GM23338 (cell line): ENCODE measurements at regions not wholly inside any gene's neighbourhood (a gene's known extent, or its start where the extent isn't known, plus 50 kb on each side); places are given as distances from the start of the nearest gene placed in this dataset.

ENCODE experiments used
- ATAC-seq: fragments of 200-7000 bp; cut with Tn5 transposase; 3 replicates; pipeline ENCODE4 v1.9.1; 2020
- DNase-seq: peaks from one replicate; pipeline ENCODE4 v3.0.0-alpha.2; 2015; ENCODE audit warnings: low spot score
- H2AFZ ChIP-seq: fragments of 200-600 bp; sonication (generic); 2 replicates; pipeline ENCODE4 v1.8.0; 2016; ENCODE audit warnings: antibody characterized with exemption, mild to moderate bottlenecking, moderate library complexity
- H3F3A ChIP-seq: fragments of 200-600 bp; sonication (generic); replicated peaks from 2 replicates; pipeline ENCODE4 v1.8.0; 2017; ENCODE audit warnings: antibody characterized with exemption, mixed run types, low read depth
- H3K27ac ChIP-seq: fragments of 200-600 bp; sonication (generic); 2 replicates; pipeline ENCODE4 v1.6.1; 2016; ENCODE audit warnings: low read depth
- H3K27me3 ChIP-seq: fragments of 200-600 bp; sonication (generic); 2 replicates; pipeline ENCODE4 v1.8.0; 2016; ENCODE audit warnings: mild to moderate bottlenecking, mixed run types, moderate library complexity; ENCODE audit not compliant: insufficient read depth
- H3K36me3 ChIP-seq: fragments of 200-600 bp; sonication (generic); 2 replicates; pipeline ENCODE4 v1.8.0; 2016; ENCODE audit warnings: mild to moderate bottlenecking; ENCODE audit not compliant: insufficient read depth
- H3K4me1 ChIP-seq: fragments of 200-600 bp; sonication (generic); 2 replicates; pipeline ENCODE4 v1.8.0; 2016; ENCODE audit warnings: mild to moderate bottlenecking, moderate library complexity; ENCODE audit not compliant: insufficient read depth
- H3K4me2 ChIP-seq: fragments of 200-600 bp; sonication (generic); 2 replicates; pipeline ENCODE4 v1.7.1; 2017; ENCODE audit warnings: mixed run types
- H3K4me3 ChIP-seq: fragments of 200-600 bp; sonication (generic); 2 replicates; pipeline ENCODE4 v1.6.1; 2016; ENCODE audit warnings: mixed run types
- H3K79me2 ChIP-seq: fragments of 200-600 bp; sonication (generic); replicated peaks from 2 replicates; pipeline ENCODE4 v1.8.0; 2017; ENCODE audit warnings: mild to moderate bottlenecking; ENCODE audit not compliant: insufficient read depth
- H3K9me2 ChIP-seq: fragments of 200-600 bp; sonication (generic); 2 replicates; pipeline ENCODE4 v1.8.0; 2017; ENCODE audit not compliant: insufficient read depth
- H4K20me1 ChIP-seq: fragments of 200-600 bp; sonication (generic); replicated peaks from 2 replicates; pipeline ENCODE4 v1.8.0; 2017; ENCODE audit warnings: mild to moderate bottlenecking; ENCODE audit not compliant: insufficient read depth
- H3K27ac Mint-ChIP-seq: 2 replicates; pipeline ENCODE4 v1.8.0; 2020; ENCODE audit warnings: inconsistent platforms, mild to moderate bottlenecking, moderate library complexity, mixed read lengths
- H3K27me3 Mint-ChIP-seq: 3 replicates; pipeline ENCODE4 v1.8.0; 2022; ENCODE audit warnings: low read depth, mild to moderate bottlenecking, moderate library complexity, mixed read lengths, inconsistent platforms; ENCODE audit not compliant: insufficient read depth, poor library complexity
- H3K36me3 Mint-ChIP-seq: 3 replicates; pipeline ENCODE4 v1.8.0; 2021; ENCODE audit warnings: low read depth, mild to moderate bottlenecking, inconsistent platforms, moderate library complexity, mixed read lengths
- H3K4me1 Mint-ChIP-seq: 3 replicates; pipeline ENCODE4 v1.8.0; 2020; ENCODE audit warnings: mild to moderate bottlenecking, inconsistent platforms, mixed read lengths
- H3K4me3 Mint-ChIP-seq: 3 replicates; pipeline ENCODE4 v1.8.0; 2021; ENCODE audit warnings: moderate library complexity, mild to moderate bottlenecking, inconsistent platforms, mixed read lengths
- H3K9me3 Mint-ChIP-seq: 3 replicates; pipeline ENCODE4 v1.8.0; 2020; ENCODE audit warnings: moderate library complexity, mild to moderate bottlenecking, inconsistent platforms, mixed read lengths
- CREB1 ChIP-seq: fragments of 250-450 bp; sonication (Bioruptor Pico); IDR thresholded peaks from 2 replicates; pipeline ENCODE4 v1.5.0; 2020; ENCODE audit warnings: low read depth, mild to moderate bottlenecking, moderate library complexity
- EZH2 ChIP-seq: fragments of 200-600 bp; sonication (generic); IDR thresholded peaks from one replicate; pipeline ENCODE4 v1.8.0; 2017; ENCODE audit warnings: antibody characterized with exemption, mild to moderate bottlenecking, low read depth; ENCODE audit not compliant: unreplicated experiment
- EZH2phosphoT487 ChIP-seq: fragments of 200-600 bp; sonication (generic); IDR thresholded peaks from one replicate; pipeline ENCODE4 v1.8.1; 2018; ENCODE audit warnings: antibody characterized with exemption; ENCODE audit not compliant: unreplicated experiment
- JUNB ChIP-seq: IDR thresholded peaks from one replicate; pipeline ENCODE4 v1.6.1; 2016; ENCODE audit warnings: antibody characterized with exemption; ENCODE audit not compliant: unreplicated experiment
- NANOG ChIP-seq: IDR thresholded peaks from 2 replicates; pipeline ENCODE4 v1.6.1; 2016; ENCODE audit warnings: antibody characterized with exemption, borderline replicate concordance
- POLR2AphosphoS5 ChIP-seq: IDR thresholded peaks from 2 replicates; pipeline ENCODE4 v1.6.1; 2016; ENCODE audit warnings: antibody characterized with exemption, low read depth
- STAT1 ChIP-seq: IDR thresholded peaks from one replicate; pipeline ENCODE4 v1.6.1; 2016; ENCODE audit warnings: antibody characterized with exemption; ENCODE audit not compliant: unreplicated experiment
- ZNF114 ChIP-seq: fragments of 250-450 bp; sonication (Bioruptor Pico); IDR thresholded peaks from 2 replicates; pipeline ENCODE4 v1.5.0; 2020; ENCODE audit warnings: mild to moderate bottlenecking, moderate library complexity
- ZNF331 ChIP-seq: fragments of 250-450 bp; sonication (Bioruptor Pico); IDR thresholded peaks from 2 replicates; pipeline ENCODE4 v1.5.0; 2020; ENCODE audit warnings: low read depth, mild to moderate bottlenecking, moderate library complexity
- TF ChIP-seq, protein P1 (sequence below), 2 experiments: fragments of 200-600 bp in 1 of 2; sonication (generic) in 1 of 2; conservative IDR thresholded peaks; 2 replicates each; pipeline versions ENCODE4 v1.5.1 to v1.6.1; 2016 to 2017; ENCODE audit warnings: antibody characterized with exemption in 2 of 2, low read depth in 2 of 2, mild to moderate bottlenecking in 2 of 2, moderate library complexity in 1 of 2
- TF ChIP-seq, protein P2 (sequence below): IDR thresholded peaks from one replicate; pipeline ENCODE4 v1.6.1; 2018; ENCODE audit warnings: antibody characterized with exemption; ENCODE audit not compliant: unreplicated experiment
- TF ChIP-seq, protein P3 (sequence below): IDR thresholded peaks from 2 replicates; pipeline ENCODE4 v1.6.1; 2016; ENCODE audit warnings: antibody characterized with exemption
- TF ChIP-seq, protein P4 (sequence below): fragments of 250-450 bp; sonication (Bioruptor Pico); IDR thresholded peaks from 2 replicates; pipeline ENCODE4 v1.5.0; 2020; ENCODE audit warnings: mild to moderate bottlenecking, moderate library complexity

DNA sequence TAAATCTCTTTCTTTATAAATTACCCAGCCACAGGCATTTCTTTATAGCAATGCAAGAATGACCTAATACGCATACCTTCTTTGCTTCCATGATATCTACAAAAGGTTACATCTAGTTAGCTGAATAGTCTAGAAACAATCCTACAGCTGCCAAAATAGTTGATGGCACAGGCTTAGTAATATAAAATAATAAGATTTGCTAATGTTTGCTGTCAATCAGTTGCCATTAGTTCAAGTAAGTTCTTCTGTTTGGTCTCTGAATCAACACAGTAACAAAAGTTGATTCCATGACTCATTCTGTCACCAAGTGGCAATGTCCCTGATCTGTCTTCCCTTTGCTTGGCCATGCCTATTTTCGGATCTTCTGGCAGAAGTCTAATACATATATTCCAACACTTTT is 470.2 kb downstream of the SPRY1 start:
- no peak for DNase-seq
- ATAC-seq: no peak
- no peak overlapping the region for H2AFZ ChIP-seq
- no peak for TF ChIP-seq NANOG
- TF ChIP-seq, protein P1, sequence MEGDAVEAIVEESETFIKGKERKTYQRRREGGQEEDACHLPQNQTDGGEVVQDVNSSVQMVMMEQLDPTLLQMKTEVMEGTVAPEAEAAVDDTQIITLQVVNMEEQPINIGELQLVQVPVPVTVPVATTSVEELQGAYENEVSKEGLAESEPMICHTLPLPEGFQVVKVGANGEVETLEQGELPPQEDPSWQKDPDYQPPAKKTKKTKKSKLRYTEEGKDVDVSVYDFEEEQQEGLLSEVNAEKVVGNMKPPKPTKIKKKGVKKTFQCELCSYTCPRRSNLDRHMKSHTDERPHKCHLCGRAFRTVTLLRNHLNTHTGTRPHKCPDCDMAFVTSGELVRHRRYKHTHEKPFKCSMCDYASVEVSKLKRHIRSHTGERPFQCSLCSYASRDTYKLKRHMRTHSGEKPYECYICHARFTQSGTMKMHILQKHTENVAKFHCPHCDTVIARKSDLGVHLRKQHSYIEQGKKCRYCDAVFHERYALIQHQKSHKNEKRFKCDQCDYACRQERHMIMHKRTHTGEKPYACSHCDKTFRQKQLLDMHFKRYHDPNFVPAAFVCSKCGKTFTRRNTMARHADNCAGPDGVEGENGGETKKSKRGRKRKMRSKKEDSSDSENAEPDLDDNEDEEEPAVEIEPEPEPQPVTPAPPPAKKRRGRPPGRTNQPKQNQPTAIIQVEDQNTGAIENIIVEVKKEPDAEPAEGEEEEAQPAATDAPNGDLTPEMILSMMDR (conservative IDR thresholded peaks at IDR 0.05; ENCODE audit: low read depth in 2 of 2): no peak
- TF ChIP-seq, protein P2, sequence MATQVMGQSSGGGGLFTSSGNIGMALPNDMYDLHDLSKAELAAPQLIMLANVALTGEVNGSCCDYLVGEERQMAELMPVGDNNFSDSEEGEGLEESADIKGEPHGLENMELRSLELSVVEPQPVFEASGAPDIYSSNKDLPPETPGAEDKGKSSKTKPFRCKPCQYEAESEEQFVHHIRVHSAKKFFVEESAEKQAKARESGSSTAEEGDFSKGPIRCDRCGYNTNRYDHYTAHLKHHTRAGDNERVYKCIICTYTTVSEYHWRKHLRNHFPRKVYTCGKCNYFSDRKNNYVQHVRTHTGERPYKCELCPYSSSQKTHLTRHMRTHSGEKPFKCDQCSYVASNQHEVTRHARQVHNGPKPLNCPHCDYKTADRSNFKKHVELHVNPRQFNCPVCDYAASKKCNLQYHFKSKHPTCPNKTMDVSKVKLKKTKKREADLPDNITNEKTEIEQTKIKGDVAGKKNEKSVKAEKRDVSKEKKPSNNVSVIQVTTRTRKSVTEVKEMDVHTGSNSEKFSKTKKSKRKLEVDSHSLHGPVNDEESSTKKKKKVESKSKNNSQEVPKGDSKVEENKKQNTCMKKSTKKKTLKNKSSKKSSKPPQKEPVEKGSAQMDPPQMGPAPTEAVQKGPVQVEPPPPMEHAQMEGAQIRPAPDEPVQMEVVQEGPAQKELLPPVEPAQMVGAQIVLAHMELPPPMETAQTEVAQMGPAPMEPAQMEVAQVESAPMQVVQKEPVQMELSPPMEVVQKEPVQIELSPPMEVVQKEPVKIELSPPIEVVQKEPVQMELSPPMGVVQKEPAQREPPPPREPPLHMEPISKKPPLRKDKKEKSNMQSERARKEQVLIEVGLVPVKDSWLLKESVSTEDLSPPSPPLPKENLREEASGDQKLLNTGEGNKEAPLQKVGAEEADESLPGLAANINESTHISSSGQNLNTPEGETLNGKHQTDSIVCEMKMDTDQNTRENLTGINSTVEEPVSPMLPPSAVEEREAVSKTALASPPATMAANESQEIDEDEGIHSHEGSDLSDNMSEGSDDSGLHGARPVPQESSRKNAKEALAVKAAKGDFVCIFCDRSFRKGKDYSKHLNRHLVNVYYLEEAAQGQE: no peak
- no peak for TF ChIP-seq CREB1 (CRISPR knock-in tag)
- TF ChIP-seq ZNF331 (CRISPR knock-in tag): no peak
- TF ChIP-seq, protein P3, sequence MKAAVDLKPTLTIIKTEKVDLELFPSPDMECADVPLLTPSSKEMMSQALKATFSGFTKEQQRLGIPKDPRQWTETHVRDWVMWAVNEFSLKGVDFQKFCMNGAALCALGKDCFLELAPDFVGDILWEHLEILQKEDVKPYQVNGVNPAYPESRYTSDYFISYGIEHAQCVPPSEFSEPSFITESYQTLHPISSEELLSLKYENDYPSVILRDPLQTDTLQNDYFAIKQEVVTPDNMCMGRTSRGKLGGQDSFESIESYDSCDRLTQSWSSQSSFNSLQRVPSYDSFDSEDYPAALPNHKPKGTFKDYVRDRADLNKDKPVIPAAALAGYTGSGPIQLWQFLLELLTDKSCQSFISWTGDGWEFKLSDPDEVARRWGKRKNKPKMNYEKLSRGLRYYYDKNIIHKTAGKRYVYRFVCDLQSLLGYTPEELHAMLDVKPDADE: no peak
- no peak for TF ChIP-seq EZH2phosphoT487
- TF ChIP-seq, protein P4, sequence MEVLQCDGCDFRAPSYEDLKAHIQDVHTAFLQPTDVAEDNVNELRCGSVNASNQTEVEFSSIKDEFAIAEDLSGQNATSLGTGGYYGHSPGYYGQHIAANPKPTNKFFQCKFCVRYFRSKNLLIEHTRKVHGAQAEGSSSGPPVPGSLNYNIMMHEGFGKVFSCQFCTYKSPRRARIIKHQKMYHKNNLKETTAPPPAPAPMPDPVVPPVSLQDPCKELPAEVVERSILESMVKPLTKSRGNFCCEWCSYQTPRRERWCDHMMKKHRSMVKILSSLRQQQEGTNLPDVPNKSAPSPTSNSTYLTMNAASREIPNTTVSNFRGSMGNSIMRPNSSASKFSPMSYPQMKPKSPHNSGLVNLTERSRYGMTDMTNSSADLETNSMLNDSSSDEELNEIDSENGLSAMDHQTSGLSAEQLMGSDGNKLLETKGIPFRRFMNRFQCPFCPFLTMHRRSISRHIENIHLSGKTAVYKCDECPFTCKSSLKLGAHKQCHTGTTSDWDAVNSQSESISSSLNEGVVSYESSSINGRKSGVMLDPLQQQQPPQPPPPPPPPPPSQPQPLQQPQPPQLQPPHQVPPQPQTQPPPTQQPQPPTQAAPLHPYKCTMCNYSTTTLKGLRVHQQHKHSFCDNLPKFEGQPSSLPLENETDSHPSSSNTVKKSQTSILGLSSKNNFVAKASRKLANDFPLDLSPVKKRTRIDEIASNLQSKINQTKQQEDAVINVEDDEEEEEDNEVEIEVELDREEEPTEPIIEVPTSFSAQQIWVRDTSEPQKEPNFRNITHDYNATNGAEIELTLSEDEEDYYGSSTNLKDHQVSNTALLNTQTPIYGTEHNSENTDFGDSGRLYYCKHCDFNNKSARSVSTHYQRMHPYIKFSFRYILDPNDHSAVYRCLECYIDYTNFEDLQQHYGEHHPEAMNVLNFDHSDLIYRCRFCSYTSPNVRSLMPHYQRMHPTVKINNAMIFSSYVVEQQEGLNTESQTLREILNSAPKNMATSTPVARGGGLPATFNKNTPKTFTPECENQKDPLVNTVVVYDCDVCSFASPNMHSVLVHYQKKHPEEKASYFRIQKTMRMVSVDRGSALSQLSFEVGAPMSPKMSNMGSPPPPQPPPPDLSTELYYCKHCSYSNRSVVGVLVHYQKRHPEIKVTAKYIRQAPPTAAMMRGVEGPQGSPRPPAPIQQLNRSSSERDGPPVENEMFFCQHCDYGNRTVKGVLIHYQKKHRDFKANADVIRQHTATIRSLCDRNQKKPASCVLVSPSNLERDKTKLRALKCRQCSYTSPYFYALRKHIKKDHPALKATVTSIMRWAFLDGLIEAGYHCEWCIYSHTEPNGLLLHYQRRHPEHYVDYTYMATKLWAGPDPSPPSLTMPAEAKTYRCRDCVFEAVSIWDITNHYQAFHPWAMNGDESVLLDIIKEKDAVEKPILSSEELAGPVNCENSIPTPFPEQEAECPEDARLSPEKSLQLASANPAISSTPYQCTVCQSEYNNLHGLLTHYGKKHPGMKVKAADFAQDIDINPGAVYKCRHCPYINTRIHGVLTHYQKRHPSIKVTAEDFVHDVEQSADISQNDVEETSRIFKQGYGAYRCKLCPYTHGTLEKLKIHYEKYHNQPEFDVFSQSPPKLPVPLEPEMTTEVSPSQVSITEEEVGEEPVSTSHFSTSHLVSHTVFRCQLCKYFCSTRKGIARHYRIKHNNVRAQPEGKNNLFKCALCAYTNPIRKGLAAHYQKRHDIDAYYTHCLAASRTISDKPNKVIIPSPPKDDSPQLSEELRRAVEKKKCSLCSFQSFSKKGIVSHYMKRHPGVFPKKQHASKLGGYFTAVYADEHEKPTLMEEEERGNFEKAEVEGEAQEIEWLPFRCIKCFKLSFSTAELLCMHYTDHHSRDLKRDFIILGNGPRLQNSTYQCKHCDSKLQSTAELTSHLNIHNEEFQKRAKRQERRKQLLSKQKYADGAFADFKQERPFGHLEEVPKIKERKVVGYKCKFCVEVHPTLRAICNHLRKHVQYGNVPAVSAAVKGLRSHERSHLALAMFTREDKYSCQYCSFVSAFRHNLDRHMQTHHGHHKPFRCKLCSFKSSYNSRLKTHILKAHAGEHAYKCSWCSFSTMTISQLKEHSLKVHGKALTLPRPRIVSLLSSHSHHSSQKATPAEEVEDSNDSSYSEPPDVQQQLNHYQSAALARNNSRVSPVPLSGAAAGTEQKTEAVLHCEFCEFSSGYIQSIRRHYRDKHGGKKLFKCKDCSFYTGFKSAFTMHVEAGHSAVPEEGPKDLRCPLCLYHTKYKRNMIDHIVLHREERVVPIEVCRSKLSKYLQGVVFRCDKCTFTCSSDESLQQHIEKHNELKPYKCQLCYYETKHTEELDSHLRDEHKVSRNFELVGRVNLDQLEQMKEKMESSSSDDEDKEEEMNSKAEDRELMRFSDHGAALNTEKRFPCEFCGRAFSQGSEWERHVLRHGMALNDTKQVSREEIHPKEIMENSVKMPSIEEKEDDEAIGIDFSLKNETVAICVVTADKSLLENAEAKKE: no peak
- no peak for TF ChIP-seq ZNF114 (CRISPR knock-in tag)
- TF ChIP-seq JUNB: no peak
- no peak for TF ChIP-seq STAT1
- TF ChIP-seq POLR2AphosphoS5: no peak
- no peak for TF ChIP-seq EZH2
- peaks cover 7% of the 10 kb centered on the region; the same call in 2 of the 3 replicates for H3K9me3 Mint-ChIP-seq
- H3K4me3 Mint-ChIP-seq: no peak overlapping the region
- no peaks in the 10 kb centered on the region for H3K79me2 ChIP-seq
- H3K27me3 ChIP-seq: no peaks in the 10 kb centered on the region
- H3K36me3 ChIP-seq: no peaks in the 10 kb centered on the region; the same call in 1 of the 2 replicates
- H3K27ac Mint-ChIP-seq: no peak overlapping the region
- H3K36me3 Mint-ChIP-seq: peaks cover 2% of the 10 kb centered on the region; the same call in 1 of the 3 replicates
- no peaks in the 10 kb centered on the region for H4K20me1 ChIP-seq
- H3K4me3 ChIP-seq: no peak overlapping the region
- H3K4me1 Mint-ChIP-seq: peaks cover 9% of the 10 kb centered on the region; the same call in 2 of the 3 replicates
- peaks cover 19% of the 10 kb centered on the region for H3K9me2 ChIP-seq
- no peaks in the 10 kb centered on the region for H3F3A ChIP-seq
- H3K27me3 Mint-ChIP-seq: no peaks in the 10 kb centered on the region
- no peaks in the 10 kb centered on the region for H3K4me1 ChIP-seq
- H3K4me2 ChIP-seq: no peak overlapping the region
- no peak overlapping the region for H3K27ac ChIP-seq
